DOHH2 (cell line): ENCODE measurements at regions not wholly inside any gene's neighbourhood (a gene's known extent, or its start where the extent isn't known, plus 50 kb on each side); places are given as distances from the start of the nearest gene placed in this dataset.

ENCODE experiments used
- H3F3A ChIP-seq: fragments of 200-600 bp; sonication (generic), shearing (Covaris generic); 2 replicates; pipeline ENCODE4 v1.6.0; 2016; ENCODE audit warnings: antibody characterized with exemption, mild to moderate bottlenecking; ENCODE audit not compliant: control insufficient read depth, insufficient read depth
- H3K27ac ChIP-seq: fragments of 200-600 bp; sonication (generic); 2 replicates; pipeline ENCODE4 v1.5.1; 2014; ENCODE audit warnings: low read depth, mild to moderate bottlenecking, low read length, moderate library complexity
- H3K27me3 ChIP-seq: fragments of 200-600 bp; sonication (generic); 2 replicates; pipeline ENCODE4 v1.6.1; 2014; ENCODE audit warnings: mild to moderate bottlenecking, low read length, mixed read lengths; ENCODE audit not compliant: control insufficient read depth
- H3K36me3 ChIP-seq: fragments of 200-600 bp; sonication (generic); 2 replicates; pipeline ENCODE4 v1.6.1; 2014; ENCODE audit warnings: mild to moderate bottlenecking, low read length, moderate library complexity, mixed read lengths; ENCODE audit not compliant: control insufficient read depth
- H3K4me1 ChIP-seq: fragments of 200-600 bp; sonication (generic); 2 replicates; pipeline ENCODE4 v1.6.1; 2014; ENCODE audit warnings: mild to moderate bottlenecking, low read length, mixed read lengths; ENCODE audit not compliant: control insufficient read depth
- H3K4me2 ChIP-seq: fragments of 200-600 bp; sonication (generic); 2 replicates; pipeline ENCODE4 v1.6.0; 2014; ENCODE audit warnings: mild to moderate bottlenecking, low read length, moderate library complexity
- H3K4me3 ChIP-seq: fragments of 200-600 bp; sonication (generic); 2 replicates; pipeline ENCODE4 v1.5.1; 2014; ENCODE audit warnings: mild to moderate bottlenecking, low read length, mixed read lengths
- H3K79me2 ChIP-seq: fragments of 200-600 bp; sonication (generic); 2 replicates; pipeline ENCODE4 v1.6.1; 2014; ENCODE audit warnings: mild to moderate bottlenecking, low read length, mixed read lengths; ENCODE audit not compliant: control insufficient read depth
- H3K9me2 ChIP-seq: fragments of 200-600 bp; sonication (generic); replicated peaks from 2 replicates; pipeline ENCODE4 v1.6.1; 2014; ENCODE audit warnings: mild to moderate bottlenecking, low read length, mixed read lengths; ENCODE audit not compliant: control insufficient read depth
- H3K9me3 ChIP-seq: fragments of 200-600 bp; sonication (generic); 2 replicates; pipeline ENCODE4 v1.6.1; 2014; ENCODE audit warnings: antibody characterized with exemption, low read length, mixed read lengths; ENCODE audit not compliant: control insufficient read depth, insufficient read depth
- H4K20me1 ChIP-seq: fragments of 200-600 bp; sonication (generic); 2 replicates; pipeline ENCODE4 v1.6.0; 2014; ENCODE audit warnings: low read depth, mild to moderate bottlenecking, antibody characterized with exemption, low read length, moderate library complexity; ENCODE audit not compliant: control insufficient read depth, insufficient read depth
- CTCF ChIP-seq: fragments of 200-600 bp; sonication (generic); IDR thresholded peaks from one replicate; pipeline ENCODE4 v1.5.1; 2014; ENCODE audit warnings: antibody characterized with exemption, mild to moderate bottlenecking, low read depth, low read length; ENCODE audit not compliant: poor library complexity, severe bottlenecking
- EZH2phosphoT487 ChIP-seq: fragments of 200-600 bp; sonication (generic); IDR thresholded peaks from 2 replicates; pipeline ENCODE4 v1.6.1; 2017; ENCODE audit warnings: borderline replicate concordance, mild to moderate bottlenecking, antibody characterized with exemption, low read length, moderate library complexity, mixed read lengths

GRCh38 chr2:194559964-194560363 lies 1097.1 kb upstream of the SLC39A10 start:
- Histone ChIP-seq H3K4me3 (no peak overlapping the region), H3F3A (no peaks in the 10 kb centered on the region), H3K4me1 (no peaks in the 10 kb centered on the region), H3K9me3 (no peaks in the 10 kb centered on the region), H3K79me2 (no peaks in the 10 kb centered on the region), H3K27me3 (no peaks in the 10 kb centered on the region), H3K27ac (no peak overlapping the region), H4K20me1 (no peaks in the 10 kb centered on the region), H3K4me2 (no peak overlapping the region), H3K36me3 (no peaks in the 10 kb centered on the region), H3K9me2 (no peaks in the 10 kb centered on the region)
- no peak for TF ChIP-seq CTCF
- no peak for TF ChIP-seq EZH2phosphoT487

GRCh38 chr2:194559523-194559922 lies 1097.5 kb upstream of the SLC39A10 start:
- Histone ChIP-seq H3K9me3 (no peaks in the 10 kb centered on the region), H3K9me2 (no peaks in the 10 kb centered on the region), H4K20me1 (no peaks in the 10 kb centered on the region), H3K79me2 (no peaks in the 10 kb centered on the region), H3K36me3 (no peaks in the 10 kb centered on the region), H3K4me2 (no peak overlapping the region), H3K27ac (no peak overlapping the region), H3K4me1 (no peaks in the 10 kb centered on the region), H3K27me3 (no peaks in the 10 kb centered on the region), H3F3A (no peaks in the 10 kb centered on the region), H3K4me3 (no peak overlapping the region)
- no peak for TF ChIP-seq EZH2phosphoT487
- no peak for TF ChIP-seq CTCF

GRCh38 chr2:194557993-194558392 lies 1099.0 kb upstream of the SLC39A10 start:
- Histone ChIP-seq H4K20me1 (no peaks in the 10 kb centered on the region), H3K4me1 (no peaks in the 10 kb centered on the region), H3K9me3 (no peaks in the 10 kb centered on the region), H3K36me3 (no peaks in the 10 kb centered on the region), H3K9me2 (no peaks in the 10 kb centered on the region), H3K4me2 (no peak overlapping the region), H3K79me2 (no peaks in the 10 kb centered on the region), H3K27ac (no peak overlapping the region), H3F3A (no peaks in the 10 kb centered on the region), H3K4me3 (no peak overlapping the region), H3K27me3 (no peaks in the 10 kb centered on the region)
- no peak for TF ChIP-seq EZH2phosphoT487
- TF ChIP-seq CTCF = no peak

- H3K27ac ChIP-seq = no peak overlapping the region
- no peak for TF ChIP-seq CTCF
- TF ChIP-seq EZH2phosphoT487 = no peak
- H3K9me2 ChIP-seq = no peaks in the 10 kb centered on the region
- no peaks in the 10 kb centered on the region for H3K27me3 ChIP-seq
- H3K4me2 ChIP-seq = no peak overlapping the region
- no peaks in the 10 kb centered on the region for H4K20me1 ChIP-seq
- H3K9me3 ChIP-seq = no peaks in the 10 kb centered on the region
- no peaks in the 10 kb centered on the region for H3F3A ChIP-seq
- no peaks in the 10 kb centered on the region for H3K36me3 ChIP-seq
- H3K4me3 ChIP-seq = no peak overlapping the region
- no peaks in the 10 kb centered on the region for H3K79me2 ChIP-seq
- no peaks in the 10 kb centered on the region for H3K4me1 ChIP-seq
These were observed 1100.4 kb upstream of the SLC39A10 start for GRCh38 chr2:194556629-194557028.
